NB4 (cell line): ENCODE measurements at regions not wholly inside any gene's neighbourhood (a gene's known extent, or its start where the extent isn't known, plus 50 kb on each side); places are given as distances from the start of the nearest gene placed in this dataset.

ENCODE experiments used
- MYC ChIP-seq: IDR thresholded peaks from 2 replicates; pipeline ENCODE4 v1.6.1; 2011; ENCODE audit warnings: low read depth, low read length
- POLR2A ChIP-seq: IDR thresholded peaks from 2 replicates; pipeline ENCODE4 v1.6.1; 2011; ENCODE audit warnings: mild to moderate bottlenecking; ENCODE audit not compliant: insufficient read length; ENCODE audit errors: extremely low read depth
- TF ChIP-seq, protein P1 (sequence below): IDR thresholded peaks from one replicate; pipeline ENCODE4 v1.5.1; 2012; ENCODE audit warnings: low read depth, low read length
- TF ChIP-seq, protein P2 (sequence below): IDR thresholded peaks from 2 replicates; pipeline ENCODE4 v1.6.1; 2011; ENCODE audit warnings: low read depth, low read length

GRCh38 chr4:179465131-179465797 is 2023.0 kb upstream of the AGA start:
- TF ChIP-seq, protein P1, sequence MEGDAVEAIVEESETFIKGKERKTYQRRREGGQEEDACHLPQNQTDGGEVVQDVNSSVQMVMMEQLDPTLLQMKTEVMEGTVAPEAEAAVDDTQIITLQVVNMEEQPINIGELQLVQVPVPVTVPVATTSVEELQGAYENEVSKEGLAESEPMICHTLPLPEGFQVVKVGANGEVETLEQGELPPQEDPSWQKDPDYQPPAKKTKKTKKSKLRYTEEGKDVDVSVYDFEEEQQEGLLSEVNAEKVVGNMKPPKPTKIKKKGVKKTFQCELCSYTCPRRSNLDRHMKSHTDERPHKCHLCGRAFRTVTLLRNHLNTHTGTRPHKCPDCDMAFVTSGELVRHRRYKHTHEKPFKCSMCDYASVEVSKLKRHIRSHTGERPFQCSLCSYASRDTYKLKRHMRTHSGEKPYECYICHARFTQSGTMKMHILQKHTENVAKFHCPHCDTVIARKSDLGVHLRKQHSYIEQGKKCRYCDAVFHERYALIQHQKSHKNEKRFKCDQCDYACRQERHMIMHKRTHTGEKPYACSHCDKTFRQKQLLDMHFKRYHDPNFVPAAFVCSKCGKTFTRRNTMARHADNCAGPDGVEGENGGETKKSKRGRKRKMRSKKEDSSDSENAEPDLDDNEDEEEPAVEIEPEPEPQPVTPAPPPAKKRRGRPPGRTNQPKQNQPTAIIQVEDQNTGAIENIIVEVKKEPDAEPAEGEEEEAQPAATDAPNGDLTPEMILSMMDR = no peak
- TF ChIP-seq POLR2A = no peak
- TF ChIP-seq, protein P2, sequence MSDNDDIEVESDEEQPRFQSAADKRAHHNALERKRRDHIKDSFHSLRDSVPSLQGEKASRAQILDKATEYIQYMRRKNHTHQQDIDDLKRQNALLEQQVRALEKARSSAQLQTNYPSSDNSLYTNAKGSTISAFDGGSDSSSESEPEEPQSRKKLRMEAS = no peak
- TF ChIP-seq MYC = no peak
